Stimulated activated naive B cell treated with anti-CD40 and anti-IgM and Interleukin-4, amounts not matched to agents 10 μg/mL and 1 μg/mL and 100 μg/mL, for 72 hours (primary cell): ENCODE measurements at regions not wholly inside any gene's neighbourhood (a gene's known extent, or its start where the extent isn't known, plus 50 kb on each side); places are given as distances from the start of the nearest gene placed in this dataset.
"Not testable (repeated sequence)": the region's sequence is repeated elsewhere in the genome, so short reads cannot be mapped to it uniquely, and the experiment has no call there.

Experiments
- ATAC-seq, 2 donors: fragments of 150-1000 bp; cut with Tn5 transposase; replicated peaks; 2 replicates each; pipeline ENCODE4 v1.10.0; 2021; ENCODE audit warnings: moderate library complexity in 1 of 2
- DNase-seq: peaks from one replicate; pipeline ENCODE4 v3.0.0; 2021
- H3K27ac Mint-ChIP-seq: one replicate; pipeline ENCODE4 v1.8.0; 2022; ENCODE audit warnings: mild to moderate bottlenecking, mixed read lengths
- H3K27me3 Mint-ChIP-seq, 2 donors: one replicate each; pipeline ENCODE4 v1.8.0; 2022; ENCODE audit warnings: mixed read lengths in 2 of 2
- H3K36me3 Mint-ChIP-seq, 2 donors: one replicate each; pipeline ENCODE4 v1.8.0; 2022; ENCODE audit warnings: mixed read lengths in 2 of 2, mild to moderate bottlenecking in 1 of 2
- H3K4me1 Mint-ChIP-seq, 2 donors: one replicate each; pipeline ENCODE4 v1.8.0; 2022; ENCODE audit warnings: mixed read lengths in 2 of 2, mild to moderate bottlenecking in 1 of 2
- H3K4me3 Mint-ChIP-seq, 2 donors: one replicate each; pipeline ENCODE4 v1.8.0; 2022; ENCODE audit warnings: mild to moderate bottlenecking in 2 of 2, mixed read lengths in 2 of 2, moderate library complexity in 1 of 2
- H3K9me3 Mint-ChIP-seq, 2 donors: one replicate each; pipeline ENCODE4 v1.8.0; 2022; ENCODE audit warnings: mixed read lengths in 2 of 2, mild to moderate bottlenecking in 1 of 2

- Mint-ChIP-seq H3K4me3 (no peak overlapping the region), H3K36me3 (peaks cover 10 to 16% of the 10 kb centered on the region in 2 donors), H3K27me3 (no peaks in the 10 kb centered on the region), H3K4me1 (peaks cover 11 to 31% of the 10 kb centered on the region in 2 donors), H3K9me3 (peaks cover 4 to 14% of the 10 kb centered on the region in 2 donors), H3K27ac (peak overlapping the region; percentile 53)
- DNase-seq (no peak), ATAC-seq (no peak)
Measured at GRCh38 chr4:78704981-78705683, 71.0 kb upstream of the BMP2K start.

DNA sequence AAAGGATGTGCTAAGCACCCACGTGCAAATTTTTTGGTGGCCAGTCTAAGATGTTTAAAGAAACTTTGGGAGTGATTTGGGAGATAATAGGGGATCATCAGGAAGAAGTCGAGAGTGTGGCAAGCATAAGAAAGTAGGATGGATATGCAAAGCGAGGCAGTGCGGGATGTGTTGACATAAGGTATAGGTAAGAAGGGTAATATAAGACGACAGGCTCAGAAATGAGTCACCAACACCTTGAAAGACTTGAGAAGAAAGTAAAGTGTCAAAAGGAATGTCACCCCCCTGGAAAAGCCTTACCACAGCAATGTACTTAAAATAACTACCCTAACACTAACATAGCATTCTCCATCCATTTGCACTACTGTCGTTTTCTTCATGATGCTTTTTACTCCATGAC lies 69.8 kb upstream of the BMP2K start:
- H3K27ac Mint-ChIP-seq, result no peak overlapping the region

DNA sequence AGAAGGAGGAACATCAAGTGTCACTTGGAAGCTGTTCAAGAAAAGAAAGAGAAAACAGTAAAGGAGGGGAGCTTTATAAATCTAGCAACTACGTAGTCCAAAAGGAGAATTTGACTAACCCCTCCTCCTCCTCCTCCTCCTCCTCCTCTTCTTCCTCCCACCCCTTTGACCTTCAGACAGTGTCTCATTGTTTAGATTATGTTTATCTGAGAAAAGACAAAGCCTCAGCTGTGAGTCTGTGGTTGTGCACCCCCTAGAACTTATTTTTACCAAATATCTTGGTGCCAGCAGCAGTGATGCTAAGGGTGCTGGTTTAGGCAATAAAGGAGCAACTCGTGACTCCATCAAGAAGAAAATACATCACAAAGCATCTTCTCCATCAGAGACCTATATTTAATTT lies 68.9 kb upstream of the BMP2K start:
- H3K36me3 Mint-ChIP-seq, result peaks cover 8 to 13% of the 10 kb centered on the region in 2 donors
- peak in 1 of 2 donors; percentile 42 for ATAC-seq
- H3K9me3 Mint-ChIP-seq, result peaks cover 4 to 13% of the 10 kb centered on the region in 2 donors
- H3K27me3 Mint-ChIP-seq, result no peaks in the 10 kb centered on the region
- peaks cover 11 to 21% of the 10 kb centered on the region in 2 donors for H3K4me1 Mint-ChIP-seq
- H3K4me3 Mint-ChIP-seq, result no peak overlapping the region
- no peak overlapping the region for H3K27ac Mint-ChIP-seq
- no peak for DNase-seq

More for the DNA sequence above, 69.8 kb upstream of the BMP2K start:
- peaks cover 11 to 23% of the 10 kb centered on the region in 2 donors for H3K4me1 Mint-ChIP-seq
- H3K27me3 Mint-ChIP-seq, result no peaks in the 10 kb centered on the region
- H3K36me3 Mint-ChIP-seq, result peaks cover 10 to 16% of the 10 kb centered on the region in 2 donors
- DNase-seq (no peak), ATAC-seq (no peak)
- no peak overlapping the region for H3K4me3 Mint-ChIP-seq
- H3K9me3 Mint-ChIP-seq, result peaks cover 4 to 14% of the 10 kb centered on the region in 2 donors

DNA sequence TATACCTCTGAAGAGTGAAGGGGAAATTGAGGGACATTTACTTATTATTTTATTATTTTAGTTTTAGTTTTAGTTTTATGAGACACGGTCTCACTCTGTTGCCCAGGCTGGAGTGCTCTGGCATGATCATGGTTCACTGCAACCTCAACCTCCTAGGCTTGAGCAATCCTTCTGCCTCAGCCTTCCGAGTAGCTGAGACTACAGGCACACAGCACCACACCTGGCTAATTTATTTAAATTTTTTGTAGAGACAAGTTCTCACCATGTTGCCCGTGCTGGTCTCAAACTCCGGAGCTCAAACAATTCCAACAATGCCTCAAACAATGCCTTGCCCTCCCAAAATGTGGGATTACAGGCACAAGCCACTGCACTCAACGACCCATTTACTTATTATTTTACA lies 68.4 kb upstream of the BMP2K start:
- ATAC-seq, result no peak
- H3K27ac Mint-ChIP-seq, result no peak overlapping the region
- no peak overlapping the region for H3K4me3 Mint-ChIP-seq

DNA sequence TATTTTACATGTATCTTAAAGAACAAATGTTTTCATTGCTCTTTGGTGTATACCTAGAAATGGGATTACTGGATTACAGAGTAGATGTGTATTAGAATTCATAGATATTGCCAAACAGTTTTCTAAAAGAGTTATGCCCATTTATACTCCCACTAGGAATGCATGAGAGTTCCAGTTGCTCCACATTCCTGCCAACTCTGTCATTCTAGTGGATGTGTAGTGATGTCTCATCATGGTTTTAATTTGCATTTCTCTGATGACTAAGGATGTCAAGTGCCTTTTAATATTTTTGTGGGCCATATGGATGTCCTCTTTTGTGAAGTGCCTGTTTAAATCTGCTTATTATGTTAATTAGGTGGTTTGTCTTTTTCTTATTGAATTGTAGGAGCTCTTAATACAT lies 65.6 kb upstream of the BMP2K start:
- no peak overlapping the region for H3K4me3 Mint-ChIP-seq
- no peaks in the 10 kb centered on the region for H3K36me3 Mint-ChIP-seq
- no peak overlapping the region for H3K27ac Mint-ChIP-seq
- peaks cover 9 to 13% of the 10 kb centered on the region in 2 donors for H3K4me1 Mint-ChIP-seq
- H3K27me3 Mint-ChIP-seq, result no peaks in the 10 kb centered on the region
- ATAC-seq, result no peak
- DNase-seq, result no peak
- H3K9me3 Mint-ChIP-seq, result peaks cover 0 to 4% of the 10 kb centered on the region in 2 donors

More for the DNA sequence above, 68.4 kb upstream of the BMP2K start:
- no peak for DNase-seq
- Mint-ChIP-seq H3K4me1 (peaks cover 11 to 21% of the 10 kb centered on the region in 2 donors), H3K27me3 (no peaks in the 10 kb centered on the region), H3K9me3 (peaks cover 4 to 7% of the 10 kb centered on the region in 2 donors), H3K36me3 (peaks cover 3 to 8% of the 10 kb centered on the region in 2 donors)

DNA sequence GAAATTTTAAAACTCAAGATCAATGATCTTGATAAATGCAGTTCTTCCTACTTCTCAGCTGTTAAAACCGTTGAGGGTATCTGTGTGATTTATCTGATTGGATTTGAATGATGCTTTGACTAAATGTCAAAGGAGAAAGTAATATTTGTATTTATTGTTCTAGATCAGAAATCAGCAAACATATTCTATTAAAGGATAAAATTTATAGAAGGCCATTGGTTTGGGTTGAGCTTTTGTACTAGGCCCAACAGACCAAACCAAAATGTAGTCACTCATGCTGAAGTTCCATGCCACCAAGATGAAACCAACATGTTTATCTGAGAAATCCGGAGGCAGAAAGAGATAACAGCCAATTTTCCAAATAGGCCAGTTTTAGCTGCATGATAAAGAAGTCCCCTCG lies 64.5 kb upstream of the BMP2K start:
- Mint-ChIP-seq H3K4me3 (no peak overlapping the region), H3K27me3 (no peaks in the 10 kb centered on the region), H3K9me3 (peaks cover 0 to 4% of the 10 kb centered on the region in 2 donors), H3K4me1 (peaks cover 9 to 10% of the 10 kb centered on the region in 2 donors), H3K36me3 (no peaks in the 10 kb centered on the region), H3K27ac (no peak overlapping the region)
- DNase-seq, result no peak
- ATAC-seq, result no peak

DNA sequence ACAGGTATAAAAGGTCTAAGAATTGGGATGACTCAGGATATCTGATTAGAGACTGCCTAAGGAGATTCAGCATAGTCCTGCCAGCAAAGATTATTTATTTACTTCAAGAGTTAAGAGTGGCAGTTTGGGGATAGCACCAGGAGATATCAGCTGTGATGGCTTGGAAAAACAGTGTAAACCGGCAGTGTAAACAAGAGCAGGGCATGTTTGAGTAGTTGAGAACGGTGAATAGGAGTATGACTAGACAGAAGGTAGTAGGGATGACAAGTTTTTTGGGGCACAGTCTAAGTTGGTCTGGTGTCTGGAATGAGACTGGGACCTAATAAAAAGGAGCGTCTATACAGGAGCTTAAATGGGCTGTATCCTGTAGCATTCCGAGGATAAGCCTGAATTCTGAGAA lies 61.6 kb upstream of the BMP2K start:
- H3K4me3 Mint-ChIP-seq, H3K9me3 Mint-ChIP-seq, H3K27me3 Mint-ChIP-seq, H3K36me3 Mint-ChIP-seq, H3K4me1 Mint-ChIP-seq, H3K27ac Mint-ChIP-seq, DNase-seq, ATAC-seq: not testable (repeated sequence)

GRCh38 chr4:78715372-78715771 lies 60.8 kb upstream of the BMP2K start:
- H3K27ac Mint-ChIP-seq, H3K9me3 Mint-ChIP-seq, ATAC-seq, DNase-seq, H3K27me3 Mint-ChIP-seq, H3K36me3 Mint-ChIP-seq, H3K4me3 Mint-ChIP-seq: not testable (repeated sequence)
- H3K4me1 Mint-ChIP-seq, result peaks cover 9 to 16% of the 10 kb centered on the region in 2 donors

DNA sequence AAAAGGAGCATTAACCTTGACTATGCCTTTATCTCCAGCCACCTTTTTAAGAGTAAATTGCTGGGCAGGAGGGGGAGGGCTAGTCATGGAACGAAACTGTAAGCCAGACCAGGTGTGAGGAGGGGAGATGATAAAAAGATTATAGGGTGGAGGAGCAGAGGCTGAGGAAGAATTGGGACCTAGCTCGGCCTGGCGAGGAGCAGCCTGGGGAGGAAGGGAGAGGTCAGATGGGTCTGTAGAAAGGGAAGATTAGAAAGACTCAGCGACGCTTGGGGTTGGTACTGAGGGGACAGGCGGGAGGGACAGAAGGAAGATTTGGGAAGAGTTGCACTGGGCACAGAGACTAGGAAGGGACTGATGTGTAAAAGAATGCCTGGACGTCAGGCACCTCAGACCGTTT lies 58.4 kb upstream of the BMP2K start:
- H3K36me3 Mint-ChIP-seq, H3K4me3 Mint-ChIP-seq, H3K27ac Mint-ChIP-seq, ATAC-seq, H3K27me3 Mint-ChIP-seq, DNase-seq, H3K9me3 Mint-ChIP-seq: not testable (repeated sequence)
- peaks cover 19 to 38% of the 10 kb centered on the region in 2 donors for H3K4me1 Mint-ChIP-seq

GRCh38 chr4:78720204-78720603 lies 55.9 kb upstream of the BMP2K start:
- DNase-seq (no peak), ATAC-seq (no peak)
- peaks cover 19 to 42% of the 10 kb centered on the region in 2 donors for H3K4me1 Mint-ChIP-seq
- no peaks in the 10 kb centered on the region for H3K36me3 Mint-ChIP-seq
- no peaks in the 10 kb centered on the region for H3K9me3 Mint-ChIP-seq
- no peaks in the 10 kb centered on the region for H3K27me3 Mint-ChIP-seq
- H3K27ac Mint-ChIP-seq, result no peak overlapping the region
- H3K4me3 Mint-ChIP-seq, result peak overlapping the region; percentile 40 to 50

DNA sequence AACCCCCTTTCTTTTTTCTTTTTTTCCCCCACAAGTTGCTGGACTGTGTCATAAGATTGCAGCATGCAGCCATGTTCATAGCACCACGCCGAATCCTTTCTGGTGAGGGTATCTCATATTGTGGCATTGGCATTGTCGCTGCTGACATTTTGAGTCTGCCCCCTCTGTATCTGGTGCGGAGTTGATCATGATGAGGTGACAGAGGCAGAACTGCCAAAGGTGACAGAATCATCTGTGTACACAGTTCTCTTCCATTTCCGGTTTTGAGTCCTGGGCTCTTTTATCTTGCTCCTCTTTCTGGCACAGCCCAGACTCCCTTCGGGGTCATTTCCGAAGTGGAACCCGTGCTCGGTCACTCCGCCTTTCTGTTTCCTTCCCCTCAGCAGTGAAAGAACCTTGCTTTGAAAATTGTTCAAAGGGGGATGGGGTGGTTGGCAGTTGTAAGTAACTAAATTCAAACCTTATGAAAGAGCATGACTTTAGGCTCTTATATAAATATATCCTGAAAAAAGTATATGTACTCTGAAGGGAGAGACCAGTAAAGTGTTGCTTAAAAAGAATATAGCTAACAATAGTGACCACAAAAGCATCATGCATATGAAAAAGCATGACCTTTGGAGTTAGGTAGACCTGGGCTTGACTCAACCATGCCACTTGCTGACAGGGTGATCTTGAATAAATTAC lies 55.0 kb upstream of the BMP2K start:
- no peaks in the 10 kb centered on the region for H3K27me3 Mint-ChIP-seq
- no peaks in the 10 kb centered on the region for H3K36me3 Mint-ChIP-seq
- peak overlapping the region; percentile 78 to 81 for H3K4me3 Mint-ChIP-seq
- H3K27ac Mint-ChIP-seq, result peak overlapping the region; percentile 89
- ATAC-seq (peak; percentile 92 to 94), DNase-seq (peak; percentile 29)
- peaks cover 17 to 45% of the 10 kb centered on the region in 2 donors for H3K4me1 Mint-ChIP-seq
- no peaks in the 10 kb centered on the region for H3K9me3 Mint-ChIP-seq

- no peaks in the 10 kb centered on the region for H3K27me3 Mint-ChIP-seq
- ATAC-seq (no peak), DNase-seq (no peak)
- no peaks in the 10 kb centered on the region for H3K36me3 Mint-ChIP-seq
- no peaks in the 10 kb centered on the region for H3K9me3 Mint-ChIP-seq
- H3K4me1 Mint-ChIP-seq, result peaks cover 20 to 51% of the 10 kb centered on the region in 2 donors
- H3K4me3 Mint-ChIP-seq, result no peak overlapping the region
- no peak overlapping the region for H3K27ac Mint-ChIP-seq
Measured at GRCh38 chr4:78721747-78722146, 54.4 kb upstream of the BMP2K start.

- H3K27me3 Mint-ChIP-seq, result no peaks in the 10 kb centered on the region
- ATAC-seq (no peak), DNase-seq (no peak)
- no peaks in the 10 kb centered on the region for H3K36me3 Mint-ChIP-seq
- H3K4me3 Mint-ChIP-seq, result no peak overlapping the region
- peaks cover 22 to 57% of the 10 kb centered on the region in 2 donors for H3K4me1 Mint-ChIP-seq
- no peak overlapping the region for H3K27ac Mint-ChIP-seq
- no peaks in the 10 kb centered on the region for H3K9me3 Mint-ChIP-seq
Measured at GRCh38 chr4:78722320-78722719, 53.8 kb upstream of the BMP2K start.

DNA sequence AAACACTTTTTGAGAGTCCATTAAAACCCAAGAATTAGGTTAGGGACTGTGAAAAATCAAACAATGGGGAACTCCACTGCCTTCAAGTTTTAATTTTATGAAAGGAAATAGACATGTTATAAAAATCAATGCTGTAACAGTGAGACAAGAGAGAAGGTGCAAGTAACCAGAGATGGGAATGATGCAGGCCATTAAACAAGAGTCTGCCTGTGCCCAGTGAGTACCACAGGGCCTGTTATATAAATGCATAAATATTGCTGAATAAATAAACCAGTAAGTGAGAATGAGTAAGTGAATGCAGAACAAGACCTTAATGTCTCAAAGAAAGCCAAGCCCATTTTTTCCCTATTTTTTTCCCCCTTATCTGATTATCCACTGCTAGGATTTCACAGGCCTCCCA lies 53.3 kb upstream of the BMP2K start:
- ATAC-seq, result no peak
- H3K36me3 Mint-ChIP-seq, result no peaks in the 10 kb centered on the region

More for the DNA sequence above, 53.3 kb upstream of the BMP2K start:
- Mint-ChIP-seq H3K4me1 (peaks cover 24 to 63% of the 10 kb centered on the region in 2 donors), H3K27ac (no peak overlapping the region), H3K4me3 (no peak overlapping the region), H3K9me3 (no peaks in the 10 kb centered on the region), H3K27me3 (no peaks in the 10 kb centered on the region)
- no peak for DNase-seq
